Neuronal stem cell (in vitro differentiated cells): ENCODE measurements at regions not wholly inside any gene's neighbourhood (a gene's known extent, or its start where the extent isn't known, plus 50 kb on each side); places are given as distances from the start of the nearest gene placed in this dataset.

Source experiments
- DNase-seq: peaks from one replicate; pipeline ENCODE4 v3.0.0-alpha.2; 2013; ENCODE audit warnings: low spot score
- H2AFZ ChIP-seq: one replicate; pipeline ENCODE4 v1.6.1; 2013; ENCODE audit warnings: mild to moderate bottlenecking, low read length, inconsistent platforms
- H2AK5ac ChIP-seq: 2 replicates; pipeline ENCODE4 v1.6.1; 2013; ENCODE audit warnings: low read depth, mild to moderate bottlenecking, inconsistent platforms, low read length, moderate library complexity, mixed read lengths
- H2BK120ac ChIP-seq: 2 replicates; pipeline ENCODE4 v1.6.1; 2013; ENCODE audit warnings: low read depth, mild to moderate bottlenecking, inconsistent platforms, low read length, moderate library complexity, mixed read lengths
- H2BK12ac ChIP-seq: one replicate; pipeline ENCODE4 v1.6.1; 2013; ENCODE audit warnings: low read length, inconsistent platforms
- H2BK15ac ChIP-seq: 2 replicates; pipeline ENCODE4 v1.6.1; 2013; ENCODE audit warnings: mild to moderate bottlenecking, low read length, inconsistent platforms, mixed read lengths
- H2BK5ac ChIP-seq: one replicate; pipeline ENCODE4 v1.6.1; 2013; ENCODE audit warnings: inconsistent platforms, mild to moderate bottlenecking, low read length, moderate library complexity
- H3K14ac ChIP-seq: one replicate; pipeline ENCODE4 v1.6.1; 2013; ENCODE audit warnings: low read length, inconsistent platforms
- H3K18ac ChIP-seq: 2 replicates; pipeline ENCODE4 v1.6.1; 2013; ENCODE audit warnings: low read length, inconsistent platforms
- H3K23ac ChIP-seq: 2 replicates; pipeline ENCODE4 v1.6.1; 2013; ENCODE audit warnings: low read depth, mild to moderate bottlenecking, mixed read lengths, low read length, inconsistent platforms; ENCODE audit not compliant: poor library complexity
- H3K27ac ChIP-seq: replicated peaks from 3 replicates; pipeline ENCODE4 v1.5.1; 2013; ENCODE audit warnings: low read length, inconsistent platforms
- H3K27me3 ChIP-seq, 3 experiments: 2 replicates each; pipeline ENCODE4 v1.6.1; 2013; ENCODE audit warnings: low read length in 3 of 3, mild to moderate bottlenecking in 2 of 3, inconsistent platforms in 1 of 3, low read depth in 1 of 3, mixed read lengths in 1 of 3, moderate library complexity in 1 of 3; ENCODE audit not compliant: control insufficient read depth in 3 of 3, insufficient read depth in 3 of 3
- H3K36me3 ChIP-seq, 2 donors: replicated peaks in 1 of 2; 2 replicates each; pipeline ENCODE4 v1.6.1; 2013; ENCODE audit warnings: low read length in 2 of 2; ENCODE audit not compliant: control insufficient read depth in 2 of 2, insufficient read depth in 2 of 2
- H3K4ac ChIP-seq: 2 replicates; pipeline ENCODE4 v1.6.1; 2013; ENCODE audit warnings: inconsistent platforms, mild to moderate bottlenecking, low read length, moderate library complexity
- H3K4me1 ChIP-seq, 2 donors: 1 replicate in 1 of 2; 2 replicates in 1 of 2; pipeline ENCODE4 v1.6.1; 2013; ENCODE audit warnings: low read length in 2 of 2, low read depth in 1 of 2; ENCODE audit not compliant: control insufficient read depth in 2 of 2, insufficient read depth in 1 of 2
- H3K4me2 ChIP-seq: one replicate; pipeline ENCODE4 v1.6.1; 2013; ENCODE audit warnings: mild to moderate bottlenecking, low read length, inconsistent platforms; ENCODE audit not compliant: insufficient read depth, poor library complexity, severe bottlenecking
- H3K4me3 ChIP-seq, 2 donors: 2 replicates each; pipeline ENCODE4 v1.5.1; 2013; ENCODE audit warnings: low read length in 2 of 2, mild to moderate bottlenecking in 2 of 2, inconsistent platforms in 1 of 2, moderate library complexity in 1 of 2
- H3K79me1 ChIP-seq: one replicate; pipeline ENCODE4 v1.6.1; 2013; ENCODE audit warnings: low read depth, mild to moderate bottlenecking, inconsistent platforms, low read length, moderate library complexity
- H3K9ac ChIP-seq: one replicate; pipeline ENCODE4 v1.6.1; 2013; ENCODE audit warnings: mild to moderate bottlenecking, low read depth, low read length, inconsistent platforms; ENCODE audit not compliant: poor library complexity
- H3K9me3 ChIP-seq, 2 donors: replicated peaks in 1 of 2; 2 replicates each; pipeline versions ENCODE3 to v1.6.1; 2013; ENCODE audit warnings: low read length in 2 of 2, mild to moderate bottlenecking in 2 of 2, inconsistent platforms in 1 of 2, low read depth in 1 of 2, mixed read lengths in 1 of 2, moderate library complexity in 1 of 2; ENCODE audit not compliant: control insufficient read depth in 2 of 2, insufficient read depth in 1 of 2
- H4K8ac ChIP-seq: one replicate; pipeline ENCODE4 v1.6.1; 2013; ENCODE audit warnings: low read depth, mild to moderate bottlenecking, inconsistent platforms, low read length, moderate library complexity
- H4K91ac ChIP-seq: one replicate; pipeline ENCODE4 v1.6.1; 2013; ENCODE audit warnings: low read length, low read depth, mild to moderate bottlenecking, inconsistent platforms; ENCODE audit not compliant: poor library complexity
- WGBS, 2 donors: extraction: QIAGEN DNeasy Blood & Tissue Kit; methylation state at CpG; one replicate each; pipeline ENCODE4 v1.1.7; 2013; ENCODE audit warnings: missing lambda C conversion rate in 2 of 2, mixed read lengths in 1 of 2; ENCODE audit not compliant: insufficient read length in 2 of 2, insufficient replicate concordance in 1 of 2; ENCODE audit errors: extremely low coverage in 2 of 2; 5-methylcytosine and 5-hydroxymethylcytosine counted together

GRCh38 chr4:43781125-43781524 lies 667.5 kb downstream of the KCTD8 start:
- H3K36me3 ChIP-seq, result no peaks in the 10 kb centered on the region
- no peak overlapping the region for H3K9ac ChIP-seq
- no peaks in the 10 kb centered on the region for H3K4me1 ChIP-seq
- no peak overlapping the region for H4K91ac ChIP-seq
- no peak overlapping the region for H3K18ac ChIP-seq
- no peaks in the 10 kb centered on the region for H3K9me3 ChIP-seq
- H3K23ac ChIP-seq, result no peak overlapping the region
- no peak overlapping the region for H2BK5ac ChIP-seq
- H2BK15ac ChIP-seq, result no peak overlapping the region
- no peak overlapping the region for H2AFZ ChIP-seq
- H3K27ac ChIP-seq, result no peak overlapping the region
- H3K4me3 ChIP-seq, result no peak overlapping the region
- no peaks in the 10 kb centered on the region for H3K79me1 ChIP-seq
- H2AK5ac ChIP-seq, result no peak overlapping the region
- no peak overlapping the region for H3K4me2 ChIP-seq
- H4K8ac ChIP-seq, result no peak overlapping the region
- no peak overlapping the region for H3K14ac ChIP-seq
- no peak overlapping the region for H2BK120ac ChIP-seq
- no peak for DNase-seq
- no peak overlapping the region for H2BK12ac ChIP-seq
- no peak overlapping the region for H3K4ac ChIP-seq
- no peaks in the 10 kb centered on the region for H3K27me3 ChIP-seq

- H2BK12ac ChIP-seq, result no peak overlapping the region
- no peak for DNase-seq
- H2BK120ac ChIP-seq, result no peak overlapping the region
- H2BK15ac ChIP-seq, result no peak overlapping the region
- H3K4me1 ChIP-seq, result no peaks in the 10 kb centered on the region
- H3K4me2 ChIP-seq, result no peak overlapping the region
- H3K14ac ChIP-seq, result no peak overlapping the region
- H3K9ac ChIP-seq, result no peak overlapping the region
- no peak overlapping the region for H4K8ac ChIP-seq
- no peak overlapping the region for H3K23ac ChIP-seq
- H3K4ac ChIP-seq, result no peak overlapping the region
- H4K91ac ChIP-seq, result no peak overlapping the region
- H3K4me3 ChIP-seq, result no peak overlapping the region
- H2AFZ ChIP-seq, result no peak overlapping the region
- no peak overlapping the region for H3K27ac ChIP-seq
- H3K9me3 ChIP-seq, result no peaks in the 10 kb centered on the region
- no peaks in the 10 kb centered on the region for H3K79me1 ChIP-seq
- no peaks in the 10 kb centered on the region for H3K36me3 ChIP-seq
- no peak overlapping the region for H2BK5ac ChIP-seq
- no CpG with 5 or more reads among the region's 3 CpGs for WGBS, 2 donors
- no peak overlapping the region for H3K18ac ChIP-seq
- H3K27me3 ChIP-seq, result no peaks in the 10 kb centered on the region
- H2AK5ac ChIP-seq, result no peak overlapping the region
Observed at GRCh38 chr4:43782391-43782790, 666.2 kb downstream of the KCTD8 start.

- DNase-seq, result no peak
- Histone ChIP-seq H3K18ac (no peak overlapping the region), H3K4me1 (no peaks in the 10 kb centered on the region), H3K36me3 (no peaks in the 10 kb centered on the region), H2AK5ac (no peak overlapping the region), H3K14ac (no peak overlapping the region), H2BK5ac (no peak overlapping the region), H3K9ac (no peak overlapping the region), H2BK15ac (no peak overlapping the region), H2AFZ (no peak overlapping the region), H3K79me1 (no peaks in the 10 kb centered on the region), H3K4me2 (no peak overlapping the region), H3K9me3 (no peaks in the 10 kb centered on the region), H4K8ac (no peak overlapping the region), H3K4ac (no peak overlapping the region), H2BK120ac (no peak overlapping the region), H3K27ac (no peak overlapping the region), H2BK12ac (no peak overlapping the region), H4K91ac (no peak overlapping the region), H3K27me3 (no peaks in the 10 kb centered on the region), H3K23ac (no peak overlapping the region), H3K4me3 (no peak overlapping the region)
- WGBS, 2 donors, result no CpG with 5 or more reads among the region's 1 CpG
Observed at GRCh38 chr4:43816116-43816515, 632.5 kb downstream of the KCTD8 start.

GRCh38 chr4:43822621-43823020 lies 626.0 kb downstream of the KCTD8 start:
- Histone ChIP-seq H3K14ac (no peak overlapping the region), H4K91ac (no peak overlapping the region), H3K27me3 (no peaks in the 10 kb centered on the region), H2BK12ac (no peak overlapping the region), H3K4me2 (no peak overlapping the region), H2BK120ac (no peak overlapping the region), H4K8ac (no peak overlapping the region), H3K9me3 (peaks cover 0 to 10% of the 10 kb centered on the region in 2 donors), H3K4me1 (no peaks in the 10 kb centered on the region), H3K18ac (no peak overlapping the region), H3K79me1 (no peaks in the 10 kb centered on the region), H3K4me3 (no peak overlapping the region), H2BK5ac (no peak overlapping the region), H3K27ac (no peak overlapping the region), H3K4ac (no peak overlapping the region), H2BK15ac (no peak overlapping the region), H2AK5ac (no peak overlapping the region), H3K36me3 (no peaks in the 10 kb centered on the region), H2AFZ (no peak overlapping the region), H3K23ac (no peak overlapping the region), H3K9ac (no peak overlapping the region)
- DNase-seq, result no peak
- no CpG with 5 or more reads among the region's 2 CpGs for WGBS, 2 donors
